C4-2B (cell line): ENCODE measurements at regions not wholly inside any gene's neighbourhood (a gene's known extent, or its start where the extent isn't known, plus 50 kb on each side); places are given as distances from the start of the nearest gene placed in this dataset.

Source experiments
- CTCF ChIP-seq: fragments of 450-650 bp; conservative IDR thresholded peaks from 2 replicates; pipeline ENCODE4 v1.5.1; 2017; ENCODE audit warnings: mild to moderate bottlenecking
- ZFX ChIP-seq: fragments of 450-650 bp; IDR thresholded peaks from 2 replicates; pipeline ENCODE4 v1.6.1; 2017

- TF ChIP-seq CTCF (no peak), ZFX (no peak)
Observed at GRCh38 chr2:52916981-52917380, 850.6 kb upstream of the CHAC2 start.
